IMR-90 (cell line): ENCODE measurements at regions not wholly inside any gene's neighbourhood (a gene's known extent, or its start where the extent isn't known, plus 50 kb on each side); places are given as distances from the start of the nearest gene placed in this dataset.

Source experiments
- ATAC-seq: fragments of 200-7000 bp; cut with Tn5 transposase; 2 replicates; pipeline ENCODE4 v1.9.1; 2020; ENCODE audit warnings: low read depth, mild to moderate bottlenecking, moderate library complexity
- BruUV-seq: library from RNA; stranded (reverse); fragments of 400-500 nt; replicated peaks from 2 replicates; lab custom pipeline; 2021; lab: Mats Ljungman, UMichigan
- CTCF ChIA-PET: fragments of 300-600 bp; formaldehyde crosslinking; extraction: SDS; loops from one replicate; lab custom pipeline; 2021; ENCODE audit warnings: antibody characterized with exemption; lab: Yijun Ruan, JAX
- POLR2A ChIA-PET: fragments of 300-600 bp; sonication (Branson Sonifier 250); formaldehyde crosslinking; loops from one replicate; lab custom pipeline; 2022; ENCODE audit warnings: antibody characterized with exemption; ENCODE audit not compliant: unreplicated experiment; lab: Charles Lee
- DNase-seq: peaks from one replicate; pipeline ENCODE4 v3.0.0; 2013
- H2AFZ ChIP-seq: replicated peaks from 2 replicates; pipeline ENCODE3; 2013; ENCODE audit warnings: low read length, mild to moderate bottlenecking; ENCODE audit not compliant: poor library complexity
- H2AK5ac ChIP-seq: 2 replicates; pipeline ENCODE4 v1.6.1; 2013; ENCODE audit warnings: low read depth, low read length, inconsistent platforms
- H2AK9ac ChIP-seq: replicated peaks from 2 replicates; pipeline ENCODE3; 2013; ENCODE audit warnings: mild to moderate bottlenecking, low read depth, low read length, moderate library complexity; ENCODE audit not compliant: poor library complexity
- H2BK120ac ChIP-seq: 2 replicates; pipeline ENCODE4 v1.6.1; 2013; ENCODE audit warnings: low read depth, low read length, inconsistent platforms
- H2BK15ac ChIP-seq: 3 replicates; pipeline ENCODE4 v1.6.1; 2013; ENCODE audit warnings: low read depth, low read length, inconsistent platforms
- H2BK20ac ChIP-seq: 2 replicates; pipeline ENCODE4 v1.6.1; 2013; ENCODE audit warnings: low read depth, mild to moderate bottlenecking, inconsistent platforms, low read length, moderate library complexity
- H2BK5ac ChIP-seq: 2 replicates; pipeline ENCODE4 v1.6.1; 2013; ENCODE audit warnings: mild to moderate bottlenecking, low read depth, low read length, inconsistent platforms; ENCODE audit not compliant: poor library complexity, severe bottlenecking
- H3K14ac ChIP-seq: replicated peaks from 2 replicates; pipeline ENCODE4 v1.6.1; 2013; ENCODE audit warnings: low read depth, low read length, inconsistent platforms
- H3K18ac ChIP-seq: 2 replicates; pipeline ENCODE4 v1.6.1; 2013; ENCODE audit warnings: low read depth, low read length, control low read depth
- H3K23ac ChIP-seq: 2 replicates; pipeline ENCODE4 v1.6.1; 2013; ENCODE audit warnings: low read depth, low read length, inconsistent platforms
- H3K27ac ChIP-seq: 2 replicates; pipeline ENCODE4 v1.5.1; 2013; ENCODE audit warnings: mild to moderate bottlenecking, control low read depth, low read length; ENCODE audit not compliant: insufficient read depth
- H3K27me3 ChIP-seq: 2 replicates; pipeline ENCODE4 v1.6.1; 2013; ENCODE audit warnings: low read length; ENCODE audit not compliant: control insufficient read depth, insufficient read depth
- H3K36me3 ChIP-seq: 2 replicates; pipeline ENCODE4 v1.6.1; 2013; ENCODE audit warnings: low read length, mixed read lengths; ENCODE audit not compliant: control insufficient read depth, insufficient read depth
- H3K4ac ChIP-seq: 2 replicates; pipeline ENCODE4 v1.6.1; 2013; ENCODE audit warnings: low read depth, low read length, inconsistent platforms
- H3K4me1 ChIP-seq: 2 replicates; pipeline ENCODE4 v1.6.1; 2013; ENCODE audit warnings: low read length, mixed read lengths; ENCODE audit not compliant: control insufficient read depth, insufficient read depth
- H3K4me2 ChIP-seq: 2 replicates; pipeline ENCODE4 v1.6.1; 2013; ENCODE audit warnings: low read depth, mild to moderate bottlenecking, control low read depth, low read length, moderate library complexity
- H3K4me3 ChIP-seq: 2 replicates; pipeline ENCODE4 v1.5.1; 2013; ENCODE audit warnings: low read depth, mild to moderate bottlenecking, control low read depth, low read length, moderate library complexity; ENCODE audit not compliant: insufficient read depth
- H3K56ac ChIP-seq: 2 replicates; pipeline ENCODE4 v1.6.1; 2013; ENCODE audit warnings: low read length, inconsistent platforms; ENCODE audit not compliant: insufficient read depth; ENCODE audit errors: extremely low read depth
- H3K79me1 ChIP-seq, 2 experiments: 2 replicates each; pipeline ENCODE4 v1.6.1; 2013; ENCODE audit warnings: low read length in 2 of 2, inconsistent platforms in 1 of 2, low read depth in 1 of 2
- H3K9ac ChIP-seq: 2 replicates; pipeline ENCODE4 v1.6.1; 2013; ENCODE audit warnings: low read depth, low read length, control low read depth
- H3K9me1 ChIP-seq: 2 replicates; pipeline ENCODE4 v1.6.1; 2013; ENCODE audit warnings: low read length, inconsistent platforms; ENCODE audit not compliant: insufficient read depth
- H3K9me3 ChIP-seq: 2 replicates; pipeline ENCODE4 v1.6.1; 2013; ENCODE audit warnings: low read length; ENCODE audit not compliant: control insufficient read depth, insufficient read depth
- H4K20me1 ChIP-seq: 2 replicates; pipeline ENCODE4 v1.6.1; 2013; ENCODE audit warnings: low read length, inconsistent platforms; ENCODE audit not compliant: insufficient read depth
- H4K5ac ChIP-seq: 2 replicates; pipeline ENCODE4 v1.6.1; 2013; ENCODE audit warnings: mild to moderate bottlenecking, low read depth, low read length, control low read depth
- H4K8ac ChIP-seq, 2 experiments: 2 replicates each; pipeline ENCODE4 v1.6.1; 2013; ENCODE audit warnings: low read depth in 2 of 2, low read length in 2 of 2, control low read depth in 1 of 2, inconsistent platforms in 1 of 2
- H4K91ac ChIP-seq: 2 replicates; pipeline ENCODE4 v1.6.1; 2013; ENCODE audit warnings: low read depth, low read length, inconsistent platforms; ENCODE audit not compliant: insufficient read depth
- BHLHE40 ChIP-seq: fragments of 150-350 bp; IDR thresholded peaks from 2 replicates; pipeline ENCODE4 v1.6.1; 2016; ENCODE audit warnings: mild to moderate bottlenecking, low read depth, low read length
- CEBPB ChIP-seq: IDR thresholded peaks from 2 replicates; pipeline ENCODE4 v1.6.1; 2012; ENCODE audit warnings: low read depth, low read length, improper control_type of control experiment
- CHD1 ChIP-seq: IDR thresholded peaks from 2 replicates; pipeline ENCODE4 v1.6.1; 2012; ENCODE audit warnings: low read depth, low read length, improper control_type of control experiment
- FOS ChIP-seq: fragments of 150-350 bp; IDR thresholded peaks from 2 replicates; pipeline ENCODE4 v1.6.1; 2016; ENCODE audit warnings: low read depth, low read length
- MAFK ChIP-seq: IDR thresholded peaks from 2 replicates; pipeline ENCODE4 v1.6.1; 2012; ENCODE audit warnings: low read depth, low read length, improper control_type of control experiment
- MAZ ChIP-seq: IDR thresholded peaks from 2 replicates; pipeline ENCODE4 v1.6.1; 2012; ENCODE audit warnings: low read depth, mild to moderate bottlenecking, low read length, improper control_type of control experiment, moderate library complexity, borderline replicate concordance
- NFE2L2 ChIP-seq: fragments of 150-350 bp; IDR thresholded peaks from 2 replicates; pipeline ENCODE4 v1.6.1; 2016; ENCODE audit warnings: low read depth, mild to moderate bottlenecking, low read length
- POLR2A ChIP-seq: IDR thresholded peaks from 2 replicates; pipeline ENCODE4 v1.6.1; 2012; ENCODE audit warnings: mild to moderate bottlenecking, low read depth, low read length
- RAD21 ChIP-seq: IDR thresholded peaks from 2 replicates; pipeline ENCODE4 v1.6.1; 2012; ENCODE audit warnings: low read length, improper control_type of control experiment
- RFX5 ChIP-seq: IDR thresholded peaks from 2 replicates; pipeline ENCODE4 v1.8.0; 2012; ENCODE audit warnings: low read depth, mild to moderate bottlenecking, low read length, moderate library complexity
- WGBS, 2 experiments: methylation state at CpG; one replicate each; pipeline versions ENCODE4 v1.1.5 to v1.1.7; 2013; ENCODE audit warnings: missing lambda C conversion rate in 2 of 2; ENCODE audit not compliant: insufficient read length in 1 of 2; ENCODE audit errors: extremely low coverage in 2 of 2; 5-methylcytosine and 5-hydroxymethylcytosine counted together
- dilution Hi-C: fragments of 300-500 bp; cut with HindIII; formaldehyde crosslinking; loops from one replicate; pipeline ENCODE4 v1.14.3; 2018; ENCODE audit warnings: low sequenced_read_pairs; ENCODE audit not compliant: unreplicated experiment
- in situ Hi-C: fragments of 300-500 bp; cut with MboI; formaldehyde crosslinking; loops from 3 replicates; pipeline ENCODE4 v1.14.3; 2019; ENCODE audit warnings: low sequenced_read_pairs, inconsistent platforms, mixed read lengths
- intact Hi-C: fragments of 100-400 bp; cut with micrococcal nuclease; formaldehyde crosslinking; loops from 2 replicates; pipeline ENCODE4 v1.10.0; 2022
- TF ChIP-seq, protein P1 (sequence below): fragments of 150-350 bp; IDR thresholded peaks from 2 replicates; pipeline ENCODE4 v1.6.1; 2017; ENCODE audit warnings: mild to moderate bottlenecking, antibody characterized with exemption, low read length, low read depth
- TF ChIP-seq, protein P2 (sequence below): fragments of 150-350 bp; IDR thresholded peaks from 2 replicates; pipeline ENCODE4 v1.6.1; 2016; ENCODE audit warnings: low read depth, mild to moderate bottlenecking, low read length, moderate library complexity, borderline replicate concordance

DNA sequence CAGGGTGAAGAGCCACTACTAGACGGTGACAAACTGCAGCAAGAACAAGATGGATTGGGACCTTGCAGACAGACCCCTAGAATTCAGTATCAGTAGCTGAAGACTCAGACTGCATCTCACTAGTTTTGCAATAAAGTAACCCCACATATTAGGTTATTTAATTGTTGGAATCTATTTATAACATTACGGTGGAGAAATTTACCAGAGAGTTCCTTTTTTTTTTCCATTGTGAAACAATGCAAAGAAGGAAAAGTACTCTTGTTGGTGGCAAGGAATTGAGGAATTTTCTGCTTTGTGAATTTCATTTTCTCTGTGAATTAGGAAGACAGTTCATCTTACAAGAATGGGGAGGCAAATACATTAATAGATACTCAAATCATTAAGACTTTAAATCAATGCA lies 185.7 kb upstream of the PPFIA2 start:
- no peaks in the 10 kb centered on the region for H3K9me1 ChIP-seq
- intact Hi-C loops, result no loop called here
- in situ Hi-C loops, result no loop called here
- H3K4ac ChIP-seq, result no peak overlapping the region
- TF ChIP-seq CHD1, result no peak
- no peak for TF ChIP-seq MAZ
- no peak for TF ChIP-seq RAD21
- TF ChIP-seq BHLHE40, result no peak
- no peak for TF ChIP-seq FOS
- TF ChIP-seq, protein P1, sequence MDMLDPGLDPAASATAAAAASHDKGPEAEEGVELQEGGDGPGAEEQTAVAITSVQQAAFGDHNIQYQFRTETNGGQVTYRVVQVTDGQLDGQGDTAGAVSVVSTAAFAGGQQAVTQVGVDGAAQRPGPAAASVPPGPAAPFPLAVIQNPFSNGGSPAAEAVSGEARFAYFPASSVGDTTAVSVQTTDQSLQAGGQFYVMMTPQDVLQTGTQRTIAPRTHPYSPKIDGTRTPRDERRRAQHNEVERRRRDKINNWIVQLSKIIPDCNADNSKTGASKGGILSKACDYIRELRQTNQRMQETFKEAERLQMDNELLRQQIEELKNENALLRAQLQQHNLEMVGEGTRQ, result no peak
- TF ChIP-seq CEBPB, result no peak
- no peak for TF ChIP-seq MAFK
- TF ChIP-seq RFX5, result no peak
- TF ChIP-seq, protein P2, sequence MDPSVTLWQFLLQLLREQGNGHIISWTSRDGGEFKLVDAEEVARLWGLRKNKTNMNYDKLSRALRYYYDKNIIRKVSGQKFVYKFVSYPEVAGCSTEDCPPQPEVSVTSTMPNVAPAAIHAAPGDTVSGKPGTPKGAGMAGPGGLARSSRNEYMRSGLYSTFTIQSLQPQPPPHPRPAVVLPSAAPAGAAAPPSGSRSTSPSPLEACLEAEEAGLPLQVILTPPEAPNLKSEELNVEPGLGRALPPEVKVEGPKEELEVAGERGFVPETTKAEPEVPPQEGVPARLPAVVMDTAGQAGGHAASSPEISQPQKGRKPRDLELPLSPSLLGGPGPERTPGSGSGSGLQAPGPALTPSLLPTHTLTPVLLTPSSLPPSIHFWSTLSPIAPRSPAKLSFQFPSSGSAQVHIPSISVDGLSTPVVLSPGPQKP, result no peak
- TF ChIP-seq POLR2A, result no peak
- TF ChIP-seq NFE2L2, result no peak
- H3K79me1 ChIP-seq, result no peaks in the 10 kb centered on the region
- no peak overlapping the region for H3K23ac ChIP-seq
- no peaks in the 10 kb centered on the region for H3K4me1 ChIP-seq
- no peak overlapping the region for H2AFZ ChIP-seq
- no peaks in the 10 kb centered on the region for H4K20me1 ChIP-seq
- POLR2A ChIA-PET, result no interaction called here
- ATAC-seq (no peak), DNase-seq (no peak)
- H4K91ac ChIP-seq, result no peak overlapping the region
- no peak overlapping the region for H3K14ac ChIP-seq
- no peak overlapping the region for H2BK120ac ChIP-seq
- H3K4me2 ChIP-seq, result no peak overlapping the region
- H3K9me3 ChIP-seq, result peaks cover 9% of the 10 kb centered on the region
- H2BK5ac ChIP-seq, result no peak overlapping the region
- WGBS, 2 experiments, result no CpG with 5 or more reads among the region's 2 CpGs
- no peak overlapping the region for H2BK20ac ChIP-seq
- dilution Hi-C loops, result no loop called here
- H3K4me3 ChIP-seq, result no peak overlapping the region
- CTCF ChIA-PET, result no interaction called here
- H2AK5ac ChIP-seq, result no peak overlapping the region
- H3K9ac ChIP-seq, result no peak overlapping the region
- H4K5ac ChIP-seq, result no peak overlapping the region
- H2BK15ac ChIP-seq, result no peak overlapping the region
- H3K18ac ChIP-seq, result no peak overlapping the region
- no peak overlapping the region for H4K8ac ChIP-seq
- no TSS peak for BruUV-seq
- H3K27ac ChIP-seq, result no peak overlapping the region
- no peaks in the 10 kb centered on the region for H3K36me3 ChIP-seq
- no peak overlapping the region for H3K56ac ChIP-seq
- H2AK9ac ChIP-seq, result no peak overlapping the region
- H3K27me3 ChIP-seq, result no peaks in the 10 kb centered on the region
